HG03354 (cell line): ENCODE measurements at regions not wholly inside any gene's neighbourhood (a gene's known extent, or its start where the extent isn't known, plus 50 kb on each side); places are given as distances from the start of the nearest gene placed in this dataset.

Experiments
- ATAC-seq: cut with Tn5 transposase; IDR thresholded peaks from one replicate; pipeline ENCODE4 v1.9.1; 2021; ENCODE audit warnings: mild to moderate bottlenecking; ENCODE audit not compliant: unreplicated experiment, poor library complexity, severe bottlenecking

DNA sequence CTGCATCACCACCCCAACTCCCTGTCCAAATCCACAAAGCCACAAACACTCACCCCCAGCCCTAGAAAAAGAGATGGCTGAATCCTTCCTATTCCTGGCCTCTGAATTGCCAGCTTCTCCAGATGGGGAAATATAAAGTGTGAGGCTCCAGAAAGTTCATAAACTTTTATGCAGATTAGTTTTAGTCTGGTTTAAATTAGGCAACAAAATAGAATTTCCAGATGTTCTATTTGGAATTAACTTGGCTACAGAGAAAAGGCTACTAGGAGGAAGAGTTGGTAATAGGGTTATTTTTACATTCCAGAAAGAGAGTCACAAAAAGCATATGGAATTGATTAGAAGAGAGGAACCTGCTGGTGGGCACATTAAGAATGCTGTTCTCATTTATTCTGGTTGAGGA, 56.0 kb downstream of the EN1 start:
- no peak for ATAC-seq

DNA sequence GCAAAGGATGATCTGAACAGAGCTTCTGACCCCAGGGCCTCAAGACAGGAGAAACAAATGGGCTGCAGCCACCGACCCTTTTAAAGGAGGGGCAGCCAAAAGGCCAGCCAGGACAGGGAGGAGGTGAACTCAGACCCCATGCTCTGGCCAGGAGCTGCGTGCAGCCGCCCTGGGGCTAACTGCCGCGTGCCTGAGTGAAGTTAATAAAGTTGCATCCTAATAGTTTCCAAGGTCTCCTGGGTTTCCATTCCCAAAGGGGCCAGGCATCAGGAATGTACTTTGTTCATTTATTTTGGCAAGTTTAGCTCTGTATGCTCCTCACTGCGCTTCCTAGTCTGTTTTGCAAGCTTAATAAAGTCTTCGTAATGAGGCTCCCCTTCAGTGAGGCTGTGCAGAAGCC, 60.7 kb downstream of the EN1 start:
- ATAC-seq, result no peak

DNA sequence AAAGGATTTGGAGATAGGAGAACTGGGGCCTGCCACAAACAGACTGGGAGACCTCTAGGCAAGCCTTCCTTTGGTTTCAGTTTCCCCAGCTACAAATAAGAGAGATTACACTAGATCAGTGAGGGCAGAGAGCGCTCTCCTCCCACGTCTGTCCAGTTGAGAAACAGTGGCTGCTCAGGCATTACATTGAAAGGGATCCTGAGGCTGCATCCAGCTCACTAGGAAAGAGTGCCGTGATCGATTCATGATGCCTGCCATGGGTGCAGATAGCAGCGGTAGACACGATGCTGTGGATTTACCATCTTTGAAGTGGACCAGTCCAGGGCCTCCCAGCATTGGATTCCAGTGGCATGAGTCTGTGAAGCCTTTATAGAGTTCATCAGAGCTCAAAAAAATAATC, 62.6 kb downstream of the EN1 start:
- ATAC-seq, result no peak

DNA sequence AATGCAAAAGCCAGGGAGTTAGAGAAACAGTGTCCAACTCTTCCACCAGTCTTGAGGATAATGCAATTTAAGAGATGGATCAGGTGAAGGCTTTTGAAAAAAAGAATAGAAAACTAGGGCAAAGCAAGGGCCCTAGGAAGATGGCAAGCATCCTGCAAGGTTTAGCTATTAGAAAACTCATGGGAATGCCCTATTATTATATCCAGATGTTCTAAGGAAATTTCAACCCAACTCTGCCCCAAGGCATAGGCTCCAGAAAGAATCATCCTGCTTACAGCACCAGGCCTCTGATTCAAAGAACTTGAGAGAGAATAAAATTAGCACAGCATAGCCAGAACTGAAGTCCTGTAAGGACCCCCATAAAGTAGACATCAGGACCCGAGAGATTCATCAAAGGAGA, 68.1 kb downstream of the EN1 start:
- ATAC-seq, result no peak

DNA sequence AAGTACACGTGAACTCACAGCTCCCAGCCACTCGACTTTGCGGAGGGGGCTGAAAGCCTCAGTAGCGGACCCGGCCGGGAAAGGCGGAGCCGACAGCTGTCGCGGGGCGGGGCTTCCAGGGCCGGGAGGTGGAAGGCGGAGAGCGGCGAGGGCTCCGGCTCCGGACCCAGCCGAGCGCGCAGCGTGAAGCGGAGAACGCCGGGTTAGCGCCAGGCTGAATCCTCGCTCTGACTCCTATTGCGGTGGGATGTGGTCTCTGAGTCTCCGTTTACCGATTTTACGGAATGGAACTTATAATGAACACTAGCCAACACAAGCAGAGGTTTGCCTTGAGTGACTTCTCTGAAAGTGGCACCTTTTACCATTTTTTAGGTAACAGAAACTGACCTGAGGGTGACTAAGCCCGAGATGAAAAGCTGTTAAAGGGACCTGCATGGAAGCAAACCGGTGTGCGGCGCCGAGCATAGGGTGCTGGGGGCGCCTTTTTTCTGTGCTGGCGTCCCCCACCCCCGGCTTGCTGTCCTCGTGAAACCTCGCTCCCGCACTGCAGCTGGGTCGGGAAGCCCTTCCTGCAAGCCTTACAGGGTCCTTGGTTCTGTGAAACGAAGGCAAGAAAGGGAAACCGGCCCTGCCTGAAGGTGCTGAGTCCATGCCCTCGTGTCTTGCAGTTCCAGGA, 72.9 kb downstream of the EN1 start:
- ATAC-seq, result no peak

DNA sequence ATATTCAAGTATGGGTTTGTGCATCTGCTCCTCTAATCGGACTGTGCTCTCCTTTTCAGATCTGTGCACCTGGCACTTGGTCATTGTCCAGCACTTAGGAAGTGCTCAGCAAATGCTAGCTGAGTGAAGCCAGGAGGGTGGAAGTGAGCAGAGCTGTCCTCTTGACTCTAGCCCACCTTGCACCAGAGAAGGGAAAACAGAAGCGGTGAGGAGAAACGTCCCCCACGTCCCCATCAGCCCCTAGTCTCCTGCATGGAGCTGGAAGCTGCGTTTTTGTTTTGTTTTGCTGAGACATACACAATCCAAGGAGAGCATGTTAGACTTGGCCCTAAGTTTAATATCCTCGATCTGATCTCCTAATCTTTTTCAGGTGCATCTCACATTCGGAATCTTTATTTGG, 73.6 kb downstream of the EN1 start:
- no peak for ATAC-seq

DNA sequence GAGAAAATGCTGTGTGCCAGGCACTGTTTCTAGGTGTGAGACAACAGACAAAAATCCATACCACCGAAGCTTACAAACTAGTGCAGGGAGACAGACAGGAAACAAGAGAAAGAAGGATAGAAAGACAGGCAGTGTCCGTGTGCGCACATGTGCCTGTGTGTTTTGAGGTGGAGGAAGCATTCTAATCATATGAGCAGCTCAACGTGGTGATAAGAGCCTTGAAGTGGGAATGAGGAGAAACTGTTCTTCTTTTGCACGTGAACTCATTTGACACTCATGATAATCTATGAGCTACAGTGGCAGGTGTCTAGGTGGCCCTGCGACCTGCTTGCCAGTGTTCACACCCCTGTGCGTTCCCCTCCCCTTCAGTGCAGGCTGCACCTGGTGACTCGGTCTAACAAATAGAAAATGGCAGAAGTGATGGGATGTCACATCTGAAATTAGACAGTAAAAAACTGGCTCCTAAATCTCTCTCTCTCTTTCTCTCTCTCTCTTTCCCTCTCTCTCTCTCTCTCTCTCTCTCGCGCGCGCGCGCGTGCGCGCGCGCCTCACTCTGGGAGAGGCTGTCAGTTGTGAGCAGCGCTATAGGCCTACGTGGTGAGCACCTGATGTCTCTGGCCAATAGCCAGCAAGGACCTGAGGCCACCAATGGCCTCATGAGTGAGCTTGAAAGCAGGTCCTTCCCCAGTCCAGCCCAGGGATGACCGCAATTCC, 74.8 kb downstream of the EN1 start:
- no peak for ATAC-seq

DNA sequence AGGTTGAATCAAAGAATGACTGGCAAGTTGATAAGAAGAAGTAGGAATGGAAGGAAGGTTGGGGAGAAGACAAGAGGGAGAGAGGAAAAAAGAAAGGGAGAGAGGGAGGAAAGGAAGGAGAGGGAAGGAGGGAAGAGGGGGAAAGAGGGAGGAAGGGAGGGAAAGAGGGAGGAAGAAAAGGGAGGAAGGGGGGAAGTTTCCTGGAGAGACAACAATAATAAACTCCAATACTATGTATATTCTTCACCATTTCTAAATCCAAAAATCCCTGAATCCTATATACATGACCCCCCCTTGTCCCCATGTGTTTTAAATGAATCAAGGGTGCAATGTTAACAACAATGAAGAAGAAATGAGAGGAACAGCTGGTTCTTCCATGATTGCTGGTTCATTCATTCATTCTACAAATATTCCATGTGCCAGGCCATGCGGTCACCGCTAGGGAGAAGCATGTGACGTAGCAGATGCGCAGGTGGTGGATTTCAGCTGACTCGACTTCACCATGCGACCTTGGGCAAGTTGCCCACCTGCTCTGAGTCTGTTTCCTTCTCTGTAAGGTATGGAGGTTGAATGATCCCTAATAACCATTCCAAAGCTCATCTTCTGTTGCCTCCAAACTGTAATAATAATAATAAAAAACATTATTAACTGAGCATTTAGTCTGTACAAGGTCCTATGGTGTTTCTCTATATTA, 77.6 kb downstream of the EN1 start:
- no peak for ATAC-seq

DNA sequence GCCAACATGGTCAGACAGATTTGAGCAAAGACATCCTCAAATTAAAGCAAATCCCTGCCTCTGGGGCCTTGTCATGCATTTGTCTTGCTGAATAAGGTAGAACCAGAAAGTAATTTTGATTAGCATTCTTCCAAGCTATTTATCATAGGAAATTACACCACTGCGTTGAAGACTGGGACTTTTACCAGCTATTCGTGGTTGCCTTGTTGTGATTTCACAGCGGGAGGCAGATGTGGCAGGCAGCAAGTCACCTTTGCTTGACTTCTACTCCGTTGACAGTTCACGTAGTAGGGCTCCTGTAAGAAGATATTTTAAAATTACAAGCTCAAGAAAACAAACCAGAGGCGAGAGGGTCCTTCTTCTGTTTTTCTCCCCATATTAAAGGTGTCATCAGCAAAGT, 80.6 kb downstream of the EN1 start:
- ATAC-seq, result no peak

DNA sequence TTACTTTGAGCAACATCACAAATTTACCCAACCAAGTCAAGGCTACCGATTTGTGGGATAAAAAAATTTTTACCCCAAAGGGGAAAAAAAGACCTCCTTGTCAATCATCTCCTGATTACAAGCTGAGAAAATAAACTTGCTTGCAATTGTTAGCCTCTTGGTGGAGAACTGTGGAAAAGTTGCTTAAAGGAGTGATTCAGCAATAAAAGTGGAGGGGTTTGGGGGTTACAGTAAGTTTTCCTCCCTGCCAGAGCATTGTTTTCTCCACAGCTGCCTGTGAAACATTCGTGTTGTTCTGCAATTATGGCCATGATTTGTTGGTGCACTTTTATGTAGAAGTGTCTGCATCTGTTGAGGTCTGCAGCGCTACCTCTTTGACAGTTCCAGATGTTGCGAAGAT, 82.6 kb downstream of the EN1 start:
- no peak for ATAC-seq

DNA sequence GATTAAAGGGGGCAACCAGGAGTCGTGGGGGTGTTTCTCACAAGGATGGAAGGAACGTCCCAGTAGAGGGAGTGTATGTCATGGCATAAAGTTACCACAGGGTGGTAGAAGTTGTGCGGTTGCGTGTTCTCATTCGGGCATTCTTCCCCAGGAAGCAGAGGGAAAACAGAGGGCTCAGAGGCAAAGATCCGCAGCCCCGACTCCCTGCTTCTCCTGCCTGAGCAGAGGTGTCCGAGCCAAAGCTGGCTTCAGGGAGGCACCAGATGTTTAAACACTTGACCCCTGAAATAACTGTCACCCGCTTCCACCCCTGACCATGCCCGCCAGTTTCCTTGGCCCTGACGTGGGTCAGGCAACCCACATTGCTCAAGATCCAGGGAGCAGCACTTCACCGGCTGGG, 83.7 kb downstream of the EN1 start:
- no peak for ATAC-seq

DNA sequence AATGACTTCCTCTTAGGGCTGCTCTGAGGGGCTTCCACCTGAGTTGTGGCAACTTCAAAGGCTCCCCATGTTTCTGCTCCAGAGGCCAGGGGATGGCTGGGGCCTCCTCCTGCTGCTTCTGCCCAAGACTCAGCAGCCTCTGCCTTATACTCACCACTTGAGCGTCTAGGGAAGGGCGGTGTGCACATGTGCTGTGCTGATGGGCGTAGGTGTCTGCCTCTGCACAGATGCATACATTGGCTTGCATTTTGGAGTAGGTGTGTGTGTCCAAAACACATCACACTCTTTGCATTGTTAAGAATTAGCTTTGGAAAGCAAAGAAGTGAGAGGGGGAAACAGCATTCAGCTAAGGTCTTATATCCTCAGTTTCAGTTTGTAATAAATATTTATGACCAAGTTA, 85.2 kb downstream of the EN1 start:
- no peak for ATAC-seq

DNA sequence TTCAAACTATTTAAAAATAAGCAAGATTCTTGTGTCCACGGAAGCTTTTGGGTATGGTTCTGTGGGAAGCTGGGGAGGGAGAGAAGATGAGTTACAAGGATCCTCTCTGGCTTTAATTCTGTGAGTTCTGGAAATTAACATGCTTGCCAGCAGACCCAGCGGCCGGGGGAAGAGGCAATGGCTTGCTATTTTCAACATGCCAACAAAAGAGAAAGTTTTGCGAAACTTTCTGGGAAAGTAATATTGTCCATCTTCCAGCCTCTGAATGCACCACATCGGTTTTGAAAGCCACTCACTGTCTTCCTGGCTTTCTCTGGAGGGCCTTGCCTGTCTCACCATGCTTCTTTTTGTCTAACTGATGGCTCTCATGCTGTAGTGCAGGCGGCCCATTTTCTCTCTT, 85.7 kb downstream of the EN1 start:
- ATAC-seq, result no peak

DNA sequence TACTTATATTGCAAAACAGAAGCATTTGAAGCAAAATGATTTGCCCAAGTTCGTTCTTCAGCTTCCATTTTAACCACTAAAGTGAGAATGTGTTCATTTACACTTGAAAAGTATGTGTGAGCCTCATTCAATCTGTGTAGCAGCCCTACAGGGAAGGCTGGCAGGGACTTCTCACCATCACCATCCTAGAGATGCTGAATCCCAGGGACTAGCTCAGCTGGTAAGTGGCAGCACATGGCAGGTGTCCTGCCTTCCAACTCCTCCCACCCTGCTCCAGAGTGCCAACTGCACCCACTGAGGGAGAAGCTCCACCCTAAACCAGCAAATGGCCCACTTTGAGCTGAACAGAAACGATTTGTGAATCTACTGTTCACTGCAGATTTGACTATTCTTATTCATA, 91.5 kb downstream of the EN1 start:
- no peak for ATAC-seq

DNA sequence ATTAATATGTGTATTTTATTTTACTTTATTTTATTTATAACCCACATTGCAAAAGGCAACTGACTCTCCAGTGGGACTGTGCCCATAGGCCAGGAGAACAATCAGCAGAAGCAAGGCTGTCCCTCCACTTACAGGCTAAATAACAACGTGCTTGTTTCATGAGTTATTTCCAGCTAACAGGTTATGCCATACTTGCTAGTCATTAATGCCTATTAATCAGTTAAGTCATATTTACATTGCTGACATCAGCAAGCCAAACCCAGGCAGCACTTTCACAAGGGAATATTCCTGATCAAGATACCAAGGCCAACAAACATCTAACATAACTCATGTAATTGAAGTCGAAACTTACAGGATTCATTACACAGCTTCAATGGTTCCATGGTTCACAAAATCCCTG, 92.1 kb downstream of the EN1 start:
- ATAC-seq, result no peak

DNA sequence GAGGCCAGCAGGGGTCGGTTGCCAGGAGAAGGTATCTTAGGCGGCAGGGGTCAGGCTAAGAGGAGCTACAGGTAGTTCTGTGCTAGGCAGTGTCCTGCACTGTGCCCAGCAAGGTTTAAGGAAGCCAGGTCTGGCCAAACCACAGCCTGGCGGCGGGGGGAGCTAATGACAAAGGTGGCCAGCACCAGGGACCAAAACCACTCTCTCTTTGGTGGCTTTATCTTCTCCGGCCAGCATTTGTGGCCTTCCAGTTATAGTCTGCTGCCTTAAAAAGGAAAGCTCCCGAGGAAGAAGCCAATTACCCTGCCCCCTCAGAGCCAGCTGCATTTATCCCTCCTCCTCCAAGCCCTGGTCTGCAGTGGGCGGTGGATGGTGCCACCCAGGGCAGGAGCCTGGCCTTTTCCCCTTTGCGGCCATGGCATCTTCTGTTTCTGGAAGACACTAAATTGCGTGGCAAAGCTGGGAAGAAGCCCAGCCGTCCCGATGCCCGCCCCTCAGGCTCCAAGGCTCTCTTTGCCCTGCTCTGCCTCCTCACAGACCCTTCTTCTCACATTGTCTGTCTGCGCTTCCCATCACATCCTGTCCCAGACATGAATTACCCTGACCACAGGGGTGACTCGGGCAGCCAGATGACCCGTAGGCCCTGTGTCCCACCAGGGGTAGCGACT, 94.6 kb downstream of the EN1 start:
- ATAC-seq, result no peak

DNA sequence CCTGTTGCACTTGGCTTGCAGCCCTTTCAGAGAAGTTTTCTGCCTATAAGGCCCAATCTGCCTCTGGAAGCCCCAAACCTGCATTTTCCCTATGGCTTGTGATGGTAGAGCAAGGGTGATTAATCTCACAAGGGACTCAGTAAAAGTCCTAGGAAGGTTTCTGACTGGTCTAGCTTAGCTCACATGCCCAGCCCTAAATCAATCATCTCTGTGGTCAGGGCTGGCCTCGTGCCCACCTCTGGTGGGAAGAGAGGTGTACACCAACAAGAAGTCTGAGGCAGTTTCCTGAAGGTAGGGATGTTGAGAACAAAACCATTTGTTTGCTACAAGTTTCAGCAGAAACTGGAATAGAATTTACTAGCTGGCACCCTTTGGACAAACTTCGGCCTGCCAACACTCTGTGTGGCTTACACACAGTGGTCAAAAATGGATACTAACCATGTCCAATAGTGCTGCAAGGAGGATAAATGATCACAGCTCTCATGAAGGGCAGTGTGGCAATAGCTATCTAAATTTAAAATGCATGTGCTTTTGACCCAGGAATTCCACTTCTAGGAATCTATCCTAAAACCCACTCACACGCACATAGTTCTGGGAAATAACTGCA, 96.4 kb downstream of the EN1 start:
- no peak for ATAC-seq

DNA sequence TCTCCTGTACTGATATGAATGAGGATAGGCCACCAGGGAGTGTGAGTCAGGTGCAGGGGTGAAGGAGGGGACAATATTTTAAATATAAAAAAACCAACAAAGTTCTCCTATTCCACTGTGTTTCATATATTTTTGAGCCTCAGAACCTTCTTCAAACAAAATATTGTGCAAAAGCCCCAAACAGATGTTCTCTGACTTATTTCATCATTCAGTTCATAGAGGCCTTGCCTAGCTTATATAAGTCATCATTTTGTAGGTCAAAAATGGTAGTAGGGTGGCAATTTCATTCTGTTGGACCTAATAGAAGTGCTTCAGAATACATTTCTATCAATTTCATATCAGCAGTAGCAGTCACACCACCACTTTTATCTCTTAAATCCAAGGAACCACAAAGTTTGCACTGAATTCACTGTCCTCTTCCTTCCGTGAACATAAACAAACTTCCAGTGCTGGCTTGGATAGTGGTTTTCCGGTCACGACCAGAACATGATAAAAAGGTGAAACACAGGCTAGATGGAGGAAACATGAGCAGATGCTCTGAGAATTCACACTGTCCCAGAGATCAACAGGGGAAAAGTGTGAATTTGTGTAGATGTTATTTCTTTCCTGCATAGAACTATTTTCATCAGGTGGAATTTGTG, 99.1 kb downstream of the EN1 start:
- ATAC-seq, result no peak

DNA sequence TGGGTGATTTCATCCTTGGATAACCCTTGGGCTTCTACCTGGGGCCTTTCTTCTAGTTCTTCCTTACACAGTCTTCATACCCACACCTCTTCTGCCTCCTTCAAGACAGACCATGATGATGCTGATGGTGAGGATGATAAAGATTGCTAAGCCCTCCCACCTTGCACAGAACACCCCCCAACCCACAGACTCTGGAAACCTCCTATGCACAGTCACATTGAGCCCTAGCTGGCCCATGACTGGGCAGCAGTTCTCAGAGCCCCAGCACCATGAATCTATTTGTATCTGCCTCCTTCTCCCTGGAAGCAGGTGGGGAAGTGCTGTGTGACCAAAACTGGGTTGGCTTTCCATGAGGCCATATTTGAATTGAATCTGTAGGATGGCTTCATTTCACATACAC, 99.8 kb downstream of the EN1 start:
- no peak for ATAC-seq

DNA sequence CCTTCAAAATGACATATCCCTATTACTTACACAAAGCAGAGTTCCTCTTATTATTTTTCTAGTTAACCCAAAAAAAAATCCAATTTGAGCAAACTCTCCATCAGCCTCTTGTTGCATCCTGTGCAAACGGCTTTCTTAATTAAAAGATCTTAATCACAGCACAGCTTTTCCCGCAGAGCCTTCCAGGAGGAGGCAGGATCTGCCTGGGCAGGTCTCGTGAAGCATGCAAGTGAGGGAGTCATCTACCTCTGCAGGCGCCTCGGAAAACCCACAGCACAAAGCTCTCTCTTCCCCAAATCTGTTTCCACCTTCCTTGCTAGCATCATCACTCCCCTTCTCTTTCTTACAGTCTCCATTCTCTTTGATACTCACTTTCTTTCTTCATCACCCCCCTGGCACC, 100.4 kb downstream of the EN1 start:
- ATAC-seq, result no peak
